GM12865 (cell line): ENCODE measurements at regions not wholly inside any gene's neighbourhood (a gene's known extent, or its start where the extent isn't known, plus 50 kb on each side); places are given as distances from the start of the nearest gene placed in this dataset.

ENCODE experiments used
- DNase-seq: peaks from one replicate; pipeline ENCODE4 v3.0.0; 2010; ENCODE audit warnings: low read depth
- H3K4me3 ChIP-seq: 2 replicates; pipeline ENCODE4 v1.5.1; 2011; ENCODE audit warnings: mild to moderate bottlenecking, low read depth, low read length, control low read depth
- TF ChIP-seq, protein P1 (sequence below): IDR thresholded peaks from 2 replicates; pipeline ENCODE4 v1.5.1; 2011; ENCODE audit warnings: low read length, control low read depth, low read depth, inconsistent platforms; ENCODE audit not compliant: insufficient read depth; ENCODE audit errors: missing control alignments

DNA sequence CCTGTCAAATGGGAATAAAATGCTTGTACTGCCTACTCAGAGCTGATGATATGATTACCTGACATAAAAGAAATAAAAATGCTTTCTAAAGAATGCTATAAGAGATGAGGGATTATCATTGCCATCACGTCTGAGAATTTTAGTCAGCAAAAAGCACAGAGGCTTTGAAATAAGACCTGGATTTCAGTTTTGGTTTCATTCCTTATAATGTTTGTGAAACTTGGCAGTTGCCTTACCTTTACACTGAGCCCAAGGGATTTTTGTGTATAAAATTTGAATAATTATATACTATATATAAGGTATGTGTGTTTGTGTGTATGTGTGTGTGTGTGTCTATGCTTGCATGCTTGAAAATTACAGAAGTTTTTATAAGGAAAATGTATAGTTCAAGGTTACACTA, 634.8 kb upstream of the BCHE start:
- no peak overlapping the region for H3K4me3 ChIP-seq
- TF ChIP-seq, protein P1, sequence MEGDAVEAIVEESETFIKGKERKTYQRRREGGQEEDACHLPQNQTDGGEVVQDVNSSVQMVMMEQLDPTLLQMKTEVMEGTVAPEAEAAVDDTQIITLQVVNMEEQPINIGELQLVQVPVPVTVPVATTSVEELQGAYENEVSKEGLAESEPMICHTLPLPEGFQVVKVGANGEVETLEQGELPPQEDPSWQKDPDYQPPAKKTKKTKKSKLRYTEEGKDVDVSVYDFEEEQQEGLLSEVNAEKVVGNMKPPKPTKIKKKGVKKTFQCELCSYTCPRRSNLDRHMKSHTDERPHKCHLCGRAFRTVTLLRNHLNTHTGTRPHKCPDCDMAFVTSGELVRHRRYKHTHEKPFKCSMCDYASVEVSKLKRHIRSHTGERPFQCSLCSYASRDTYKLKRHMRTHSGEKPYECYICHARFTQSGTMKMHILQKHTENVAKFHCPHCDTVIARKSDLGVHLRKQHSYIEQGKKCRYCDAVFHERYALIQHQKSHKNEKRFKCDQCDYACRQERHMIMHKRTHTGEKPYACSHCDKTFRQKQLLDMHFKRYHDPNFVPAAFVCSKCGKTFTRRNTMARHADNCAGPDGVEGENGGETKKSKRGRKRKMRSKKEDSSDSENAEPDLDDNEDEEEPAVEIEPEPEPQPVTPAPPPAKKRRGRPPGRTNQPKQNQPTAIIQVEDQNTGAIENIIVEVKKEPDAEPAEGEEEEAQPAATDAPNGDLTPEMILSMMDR = no peak
- no peak for DNase-seq

DNA sequence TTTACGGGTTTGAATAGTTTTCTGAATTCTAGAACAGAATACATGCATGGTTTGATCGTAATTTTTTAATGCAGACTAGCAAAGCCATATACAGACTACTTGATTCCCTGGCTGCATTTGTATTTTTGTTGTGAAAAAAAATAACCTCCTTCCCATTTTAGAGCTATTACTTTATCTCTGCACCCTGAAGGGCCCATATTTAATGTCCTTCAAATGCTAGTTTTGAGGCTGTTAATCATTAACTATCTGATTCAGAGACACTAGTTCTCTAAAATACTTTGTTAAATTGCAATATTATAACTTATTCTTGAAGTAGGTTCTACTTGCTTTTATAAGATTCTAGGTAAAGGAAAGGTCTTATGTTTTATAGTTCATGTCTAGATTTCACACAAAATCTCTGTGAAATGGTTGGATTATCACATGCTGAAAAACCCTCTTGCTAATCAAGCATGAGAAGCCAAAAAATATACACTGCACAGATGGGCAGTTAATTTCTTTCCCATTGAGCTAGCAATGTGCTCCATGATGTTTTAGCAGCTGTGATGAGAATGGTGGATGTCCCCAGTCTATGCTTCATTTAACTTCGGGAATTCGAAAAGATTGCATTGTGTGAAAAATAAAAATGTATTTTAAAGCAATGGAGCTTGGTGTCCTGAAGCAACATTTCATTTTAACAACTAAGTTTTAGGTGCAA, 634.0 kb upstream of the BCHE start:
- TF ChIP-seq, protein P1 = no peak
- no peak overlapping the region for H3K4me3 ChIP-seq
- DNase-seq = no peak

DNA sequence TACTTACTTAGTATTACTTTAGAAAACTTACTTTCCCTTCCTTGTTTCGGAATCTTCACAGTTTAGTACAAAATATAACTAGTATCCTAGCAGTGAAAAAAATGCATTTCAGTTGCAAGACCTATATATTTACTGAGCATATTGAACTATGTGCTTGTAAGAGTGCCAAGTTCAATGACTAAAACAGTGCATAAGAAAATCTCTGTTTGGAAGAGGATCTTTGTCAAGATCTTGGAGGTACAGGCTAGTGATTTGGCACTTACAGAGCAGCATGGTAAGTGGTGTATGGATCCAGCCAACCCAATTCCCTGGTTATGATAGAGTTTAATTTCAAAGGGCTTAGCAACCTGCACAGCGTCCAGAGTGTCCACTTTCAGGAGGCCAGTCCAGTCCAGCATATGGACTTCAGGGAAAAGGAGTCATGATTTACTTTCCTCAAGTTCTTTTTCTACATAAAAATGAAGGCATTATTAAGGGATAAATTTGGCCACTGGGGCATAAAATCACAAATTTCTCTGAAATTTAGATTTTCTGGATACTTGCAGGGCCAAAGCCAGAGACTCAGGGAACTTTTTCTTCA, 625.8 kb upstream of the BCHE start:
- DNase-seq = no peak
- TF ChIP-seq, protein P1 = no peak
- H3K4me3 ChIP-seq = no peak overlapping the region

DNA sequence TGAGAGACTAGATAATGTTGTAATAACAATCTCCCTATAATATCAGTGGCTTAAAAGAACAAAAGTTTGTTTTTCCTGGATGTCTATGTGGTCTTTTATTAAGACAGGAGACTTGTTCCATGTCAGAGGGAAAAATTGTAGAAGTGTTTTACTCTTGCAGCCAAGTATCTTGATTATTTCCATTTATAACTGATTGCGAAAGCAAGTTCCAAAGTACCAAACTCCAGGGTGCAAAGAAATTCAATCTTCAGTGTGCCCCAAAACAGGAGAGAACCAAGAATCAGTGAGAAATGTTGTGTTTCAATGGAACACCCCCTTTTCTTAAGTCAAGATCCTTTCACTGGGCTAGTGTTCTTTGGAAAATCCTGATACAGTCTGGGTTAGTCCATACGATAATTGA, 624.4 kb upstream of the BCHE start:
- H3K4me3 ChIP-seq = no peak overlapping the region
- TF ChIP-seq, protein P1 = no peak
- no peak for DNase-seq

DNA sequence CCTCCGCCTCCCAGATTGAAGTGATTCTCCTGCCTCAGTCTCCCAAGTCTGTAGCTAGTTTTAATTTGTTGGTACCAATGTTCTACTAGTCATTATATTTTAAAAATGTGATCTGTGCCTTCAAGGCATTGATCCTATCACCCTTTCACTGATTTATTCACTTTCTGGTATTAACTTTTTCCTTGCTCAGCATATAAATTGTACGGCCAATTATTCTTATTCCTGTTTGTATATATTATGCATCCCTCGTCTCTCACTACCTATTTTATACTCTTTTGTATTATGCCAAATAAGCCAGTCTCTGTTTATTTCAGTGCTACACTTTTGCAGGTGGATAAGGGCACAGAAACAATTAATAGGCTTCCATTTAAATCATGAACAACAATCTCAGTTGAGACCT, 620.2 kb upstream of the BCHE start:
- TF ChIP-seq, protein P1 = no peak
- H3K4me3 ChIP-seq = no peak overlapping the region

DNA sequence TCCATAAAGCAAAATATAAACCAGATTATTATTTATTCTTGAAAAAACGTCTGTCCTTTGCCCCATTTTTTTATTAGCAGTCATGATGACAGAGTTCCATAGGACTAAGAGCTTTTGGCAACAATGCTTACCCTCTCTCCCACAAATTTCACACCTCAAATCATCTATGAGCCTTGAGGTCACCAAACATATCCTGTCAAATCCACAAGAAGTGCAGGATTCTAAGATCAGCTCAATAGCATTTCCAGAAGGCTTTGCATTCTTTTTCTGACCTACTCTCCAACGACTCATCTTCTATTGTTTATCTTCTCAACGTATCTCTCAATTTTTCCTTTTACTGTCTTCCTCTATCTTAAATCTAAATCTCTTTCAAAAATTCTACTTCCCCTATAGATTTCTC, 619.1 kb upstream of the BCHE start:
- TF ChIP-seq, protein P1 = no peak
- no peak overlapping the region for H3K4me3 ChIP-seq
- no peak for DNase-seq

More for the DNA sequence above, 620.2 kb upstream of the BCHE start:
- no peak for DNase-seq

DNA sequence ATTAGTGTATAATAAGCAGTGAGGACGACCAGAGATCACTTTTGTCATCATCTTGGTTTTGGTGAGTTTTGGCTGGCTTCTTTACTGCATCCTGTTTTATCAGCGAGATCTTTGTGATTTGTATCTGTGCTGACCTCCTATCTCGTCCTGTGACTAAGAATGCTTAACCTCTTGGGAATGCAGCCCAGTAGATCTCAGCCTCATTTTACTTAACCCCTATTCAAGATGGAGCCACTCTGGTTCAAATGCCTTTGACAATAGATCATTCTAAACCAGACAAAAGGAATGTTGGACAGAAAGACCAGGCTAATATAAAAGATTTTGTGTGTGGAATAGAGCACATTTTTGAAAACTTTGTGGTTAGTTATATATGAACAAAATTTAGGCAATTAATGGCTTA, 618.5 kb upstream of the BCHE start:
- TF ChIP-seq, protein P1 = no peak
- H3K4me3 ChIP-seq = no peak overlapping the region
- DNase-seq = no peak
